B cell (primary cell): ENCODE measurements at regions not wholly inside any gene's neighbourhood (a gene's known extent, or its start where the extent isn't known, plus 50 kb on each side); places are given as distances from the start of the nearest gene placed in this dataset.

Experiments
- ATAC-seq: fragments of 200-7000 bp; cut with Tn5 transposase; one replicate; pipeline ENCODE4 v1.10.0; 2021; ENCODE audit warnings: low read depth, mild to moderate bottlenecking, moderate number of reproducible peaks, moderate library complexity
- CTCF ChIA-PET: fragments of 350-600 bp; sonication (Branson Sonifier 250); formaldehyde crosslinking; loops from one replicate; lab custom pipeline; 2021; ENCODE audit warnings: antibody characterized with exemption, inconsistent platforms; lab: Charles Lee
- POLR2A ChIA-PET: fragments of 350-600 bp; sonication (Branson Sonifier 250); formaldehyde crosslinking; loops from one replicate; lab custom pipeline; 2021; ENCODE audit warnings: antibody characterized with exemption; lab: Charles Lee
- DNase-seq: peaks from one replicate; pipeline ENCODE4 v3.0.0; 2013
- H2AFZ ChIP-seq: 2 replicates; pipeline ENCODE4 v1.6.1; 2012; ENCODE audit warnings: mild to moderate bottlenecking, low read depth, low read length; ENCODE audit not compliant: insufficient read depth, poor library complexity, severe bottlenecking
- H3K27ac ChIP-seq, 2 donors: 1 replicate in 1 of 2; 2 replicates in 1 of 2; pipeline ENCODE4 v1.5.1; 2012 to 2013; ENCODE audit warnings: low read length in 2 of 2, mild to moderate bottlenecking in 2 of 2, moderate library complexity in 1 of 2
- H3K27me3 ChIP-seq, 4 experiments: fragments of 200-600 bp in 1 of 4; sonication (generic) in 1 of 4; replicated peaks in 1 of 4; 1 replicate in 2 of 4; 2 replicates in 2 of 4; pipeline versions ENCODE4 v1.6.1 to v1.7.0; 2013 to 2016; ENCODE audit warnings: low read length in 3 of 4, mild to moderate bottlenecking in 2 of 4, mixed read lengths in 1 of 4, moderate library complexity in 1 of 4; ENCODE audit not compliant: insufficient read depth in 4 of 4, control insufficient read depth in 3 of 4; ENCODE audit errors: control extremely low read depth in 1 of 4
- H3K36me3 ChIP-seq, 2 experiments: replicated peaks in 1 of 2; 1 replicate in 1 of 2; 2 replicates in 1 of 2; pipeline versions ENCODE4 v1.6.1 to v1.7.1; 2013; ENCODE audit warnings: low read length in 1 of 2; ENCODE audit not compliant: insufficient read depth in 2 of 2, control insufficient read depth in 1 of 2; ENCODE audit errors: control extremely low read depth in 1 of 2, extremely low read depth in 1 of 2
- H3K4me1 ChIP-seq, 2 donors: fragments of 200-600 bp in 1 of 2; sonication (generic) in 1 of 2; 1 replicate in 1 of 2; 2 replicates in 1 of 2; pipeline versions ENCODE4 v1.5.1 to v1.6.1; 2013 to 2017; ENCODE audit warnings: low read length in 2 of 2; ENCODE audit not compliant: control insufficient read depth in 2 of 2, insufficient read depth in 2 of 2
- H3K4me2 ChIP-seq: replicated peaks from 2 replicates; pipeline ENCODE3; 2012; ENCODE audit warnings: mild to moderate bottlenecking, low read depth, low read length; ENCODE audit not compliant: poor library complexity, severe bottlenecking
- H3K4me3 ChIP-seq, 5 experiments: fragments of 200-600 bp in 1 of 5; sonication (generic) in 1 of 5; 1 replicate in 3 of 5; 2 replicates in 2 of 5; pipeline versions ENCODE4 v1.5.1 to v1.7.0; 2011 to 2016; ENCODE audit warnings: low read length in 4 of 5, mild to moderate bottlenecking in 4 of 5, low read depth in 2 of 5, control low read depth in 1 of 5, moderate library complexity in 1 of 5; ENCODE audit not compliant: insufficient read depth in 1 of 5; ENCODE audit errors: control extremely low read depth in 1 of 5, extremely low read depth in 1 of 5
- H3K79me2 ChIP-seq: fragments of 200-600 bp; sonication (generic); one replicate; pipeline ENCODE4 v1.6.0; 2016; ENCODE audit warnings: low read length; ENCODE audit not compliant: control insufficient read depth, insufficient read depth
- H3K9ac ChIP-seq: fragments of 200-600 bp; sonication (generic); 2 replicates; pipeline ENCODE4 v1.6.1; 2017; ENCODE audit warnings: mild to moderate bottlenecking, low read length, moderate library complexity
- H3K9me3 ChIP-seq, 3 donors: one replicate each; pipeline versions ENCODE4 v1.6.1 to v1.7.1; 2013; ENCODE audit warnings: low read length in 2 of 3; ENCODE audit not compliant: control insufficient read depth in 2 of 3, insufficient read depth in 1 of 3; ENCODE audit errors: control extremely low read depth in 1 of 3
- H4K20me1 ChIP-seq: 2 replicates; pipeline ENCODE4 v1.6.0; 2012; ENCODE audit warnings: mild to moderate bottlenecking, low read length; ENCODE audit not compliant: insufficient read depth, control insufficient read depth, poor library complexity, severe bottlenecking
- H3K27ac Mint-ChIP-seq: one replicate; pipeline ENCODE4 v1.8.0; 2021; ENCODE audit warnings: mixed read lengths
- H3K27me3 Mint-ChIP-seq: one replicate; pipeline ENCODE4 v1.8.0; 2021; ENCODE audit warnings: mixed read lengths
- H3K4me1 Mint-ChIP-seq: one replicate; pipeline ENCODE4 v1.8.0; 2021; ENCODE audit warnings: mixed read lengths
- H3K4me3 Mint-ChIP-seq: one replicate; pipeline ENCODE4 v1.8.0; 2021; ENCODE audit warnings: mixed read lengths
- H3K9me3 Mint-ChIP-seq: one replicate; pipeline ENCODE4 v1.8.0; 2022; ENCODE audit warnings: mixed read lengths; ENCODE audit not compliant: insufficient read depth
- CTCF ChIP-seq: fragments of 200-600 bp; IDR thresholded peaks from one replicate; pipeline ENCODE4 v1.8.0; 2022; ENCODE audit warnings: antibody characterized with exemption, mild to moderate bottlenecking
- EZH2 ChIP-seq: IDR thresholded peaks from 2 replicates; pipeline ENCODE4 v1.6.1; 2012; ENCODE audit warnings: borderline replicate concordance, low read depth, mild to moderate bottlenecking, moderate library complexity, low read length; ENCODE audit not compliant: insufficient read depth, poor library complexity, severe bottlenecking
- WGBS: methylation state at CpG from one replicate; pipeline ENCODE4 v1.1.5; 2013; ENCODE audit warnings: missing lambda C conversion rate; ENCODE audit not compliant: insufficient coverage; 5-methylcytosine and 5-hydroxymethylcytosine counted together
- intact Hi-C: fragments of 100-400 bp; cut with micrococcal nuclease; formaldehyde crosslinking; loops from one replicate; pipeline ENCODE4 v1.10.0; 2022

DNA sequence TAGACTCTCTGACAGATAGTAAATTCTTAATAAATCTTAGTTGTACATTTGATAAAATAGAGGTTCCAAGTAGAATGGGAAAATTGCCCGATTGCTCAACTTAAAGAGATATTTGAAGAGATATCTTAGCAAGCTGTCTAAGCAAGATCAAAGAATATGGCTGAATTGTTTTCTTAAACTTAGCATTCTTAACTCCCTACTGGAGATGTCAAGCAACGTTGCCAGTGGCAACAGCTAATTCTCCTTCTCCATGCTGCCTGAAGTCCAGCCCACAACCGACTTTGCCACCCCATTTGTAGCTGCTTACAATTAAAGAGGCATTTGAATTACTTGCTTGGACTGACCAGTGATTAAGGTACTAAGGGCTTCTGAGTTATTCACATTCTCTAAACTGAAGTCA lies 94.4 kb downstream of the FAM181B start:
- Histone ChIP-seq H3K36me3 (no peaks in the 10 kb centered on the region), H4K20me1 (no peaks in the 10 kb centered on the region), H3K4me3 (no peak overlapping the region), H3K9ac (no peak overlapping the region), H3K79me2 (no peaks in the 10 kb centered on the region), H3K4me2 (no peak overlapping the region), H3K4me1 (no peaks in the 10 kb centered on the region), H3K27me3 (no peaks in the 10 kb centered on the region), H2AFZ (no peak overlapping the region), H3K27ac (no peak overlapping the region), H3K9me3 (no peaks in the 10 kb centered on the region)
- intact Hi-C loops: no loop called here
- Mint-ChIP-seq H3K27ac (no peak overlapping the region), H3K4me1 (no peaks in the 10 kb centered on the region), H3K4me3 (no peak overlapping the region), H3K27me3 (peaks cover 11% of the 10 kb centered on the region), H3K9me3 (no peaks in the 10 kb centered on the region)
- DNase-seq (no peak), ATAC-seq (no peak)
- ChIA-PET CTCF (no interaction called here), POLR2A (no interaction called here)
- WGBS: no CpG with 5 or more reads among the region's 3 CpGs
- TF ChIP-seq CTCF (no peak), EZH2 (no peak)

GRCh38 chr11:82636615-82637014 lies 97.0 kb downstream of the FAM181B start:
- Histone ChIP-seq H2AFZ (no peak overlapping the region), H3K27ac (no peak overlapping the region), H3K9me3 (no peaks in the 10 kb centered on the region), H3K4me2 (no peak overlapping the region), H3K4me3 (no peak overlapping the region), H3K27me3 (no peaks in the 10 kb centered on the region), H4K20me1 (no peaks in the 10 kb centered on the region), H3K9ac (no peak overlapping the region), H3K4me1 (no peaks in the 10 kb centered on the region), H3K79me2 (no peaks in the 10 kb centered on the region), H3K36me3 (no peaks in the 10 kb centered on the region)
- H3K27ac Mint-ChIP-seq: no peak overlapping the region
- no CpG with 5 or more reads among the region's 1 CpG for WGBS
- ChIA-PET POLR2A (no interaction called here), CTCF (no interaction called here)
- no peaks in the 10 kb centered on the region for H3K9me3 Mint-ChIP-seq
- H3K27me3 Mint-ChIP-seq: peaks cover 13% of the 10 kb centered on the region
- DNase-seq (no peak), ATAC-seq (no peak)
- H3K4me1 Mint-ChIP-seq: no peaks in the 10 kb centered on the region
- H3K4me3 Mint-ChIP-seq: no peak overlapping the region
- TF ChIP-seq CTCF: no peak
- no peak for TF ChIP-seq EZH2
- intact Hi-C loops: no loop called here
